ENCODE measurements at regions not wholly inside any gene's neighbourhood (a gene's known extent, or its start where the extent isn't known, plus 50 kb on each side); places are given as distances from the start of the nearest gene placed in this dataset.

DNA sequence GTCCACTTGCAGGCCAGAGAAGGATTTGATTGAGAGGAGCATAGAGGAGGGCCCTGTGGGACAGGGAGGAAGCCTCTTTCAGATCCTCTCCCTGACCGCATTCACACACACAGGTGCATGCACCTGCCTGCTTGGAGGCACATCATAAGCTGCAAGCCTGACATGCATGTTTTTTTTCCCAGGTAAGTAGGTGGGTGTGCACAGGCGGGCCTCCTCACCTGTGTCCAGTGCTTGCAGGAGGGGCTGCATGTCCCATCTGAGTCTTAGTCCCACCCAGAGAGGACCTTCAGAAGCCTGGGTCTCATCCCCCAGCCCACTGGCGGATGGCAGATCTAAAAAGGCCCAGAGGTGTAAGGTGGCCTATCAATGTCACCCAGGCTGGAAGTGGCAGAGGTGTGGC, 130.8 kb downstream of the TMEM132E start:
- TF ChIP-seq POLR2A (IDR thresholded peaks at IDR 0.05), result no peak
- TF ChIP-seq, protein P1, sequence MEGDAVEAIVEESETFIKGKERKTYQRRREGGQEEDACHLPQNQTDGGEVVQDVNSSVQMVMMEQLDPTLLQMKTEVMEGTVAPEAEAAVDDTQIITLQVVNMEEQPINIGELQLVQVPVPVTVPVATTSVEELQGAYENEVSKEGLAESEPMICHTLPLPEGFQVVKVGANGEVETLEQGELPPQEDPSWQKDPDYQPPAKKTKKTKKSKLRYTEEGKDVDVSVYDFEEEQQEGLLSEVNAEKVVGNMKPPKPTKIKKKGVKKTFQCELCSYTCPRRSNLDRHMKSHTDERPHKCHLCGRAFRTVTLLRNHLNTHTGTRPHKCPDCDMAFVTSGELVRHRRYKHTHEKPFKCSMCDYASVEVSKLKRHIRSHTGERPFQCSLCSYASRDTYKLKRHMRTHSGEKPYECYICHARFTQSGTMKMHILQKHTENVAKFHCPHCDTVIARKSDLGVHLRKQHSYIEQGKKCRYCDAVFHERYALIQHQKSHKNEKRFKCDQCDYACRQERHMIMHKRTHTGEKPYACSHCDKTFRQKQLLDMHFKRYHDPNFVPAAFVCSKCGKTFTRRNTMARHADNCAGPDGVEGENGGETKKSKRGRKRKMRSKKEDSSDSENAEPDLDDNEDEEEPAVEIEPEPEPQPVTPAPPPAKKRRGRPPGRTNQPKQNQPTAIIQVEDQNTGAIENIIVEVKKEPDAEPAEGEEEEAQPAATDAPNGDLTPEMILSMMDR (IDR thresholded peaks at IDR 0.05), result no peak
